ENCODE measurements at regions not wholly inside any gene's neighbourhood (a gene's known extent, or its start where the extent isn't known, plus 50 kb on each side); places are given as distances from the start of the nearest gene placed in this dataset.

GRCh38 chr4:159052315-159052714 lies 50.6 kb upstream of the RAPGEF2 start:
- TF ChIP-seq, protein P1, sequence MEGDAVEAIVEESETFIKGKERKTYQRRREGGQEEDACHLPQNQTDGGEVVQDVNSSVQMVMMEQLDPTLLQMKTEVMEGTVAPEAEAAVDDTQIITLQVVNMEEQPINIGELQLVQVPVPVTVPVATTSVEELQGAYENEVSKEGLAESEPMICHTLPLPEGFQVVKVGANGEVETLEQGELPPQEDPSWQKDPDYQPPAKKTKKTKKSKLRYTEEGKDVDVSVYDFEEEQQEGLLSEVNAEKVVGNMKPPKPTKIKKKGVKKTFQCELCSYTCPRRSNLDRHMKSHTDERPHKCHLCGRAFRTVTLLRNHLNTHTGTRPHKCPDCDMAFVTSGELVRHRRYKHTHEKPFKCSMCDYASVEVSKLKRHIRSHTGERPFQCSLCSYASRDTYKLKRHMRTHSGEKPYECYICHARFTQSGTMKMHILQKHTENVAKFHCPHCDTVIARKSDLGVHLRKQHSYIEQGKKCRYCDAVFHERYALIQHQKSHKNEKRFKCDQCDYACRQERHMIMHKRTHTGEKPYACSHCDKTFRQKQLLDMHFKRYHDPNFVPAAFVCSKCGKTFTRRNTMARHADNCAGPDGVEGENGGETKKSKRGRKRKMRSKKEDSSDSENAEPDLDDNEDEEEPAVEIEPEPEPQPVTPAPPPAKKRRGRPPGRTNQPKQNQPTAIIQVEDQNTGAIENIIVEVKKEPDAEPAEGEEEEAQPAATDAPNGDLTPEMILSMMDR (IDR thresholded peaks at IDR 0.05; ENCODE audit: insufficient read depth, missing control alignments): no peak
- DNase-seq (ENCODE audit: insufficient read length, low spot score): no peak
- FAIRE-seq: no peak

Data from D721Med (cell line).